Esophagus squamous epithelium (tissue), 5 donors: ENCODE measurements at regions not wholly inside any gene's neighbourhood (a gene's known extent, or its start where the extent isn't known, plus 50 kb on each side); places are given as distances from the start of the nearest gene placed in this dataset.

Experiments
- DNase-seq: peaks from one replicate; lab custom pipeline; 2025; lab: John Stamatoyannopoulos, UW
- H3K27ac ChIP-seq, 4 donors: fragments of 200-600 bp; sonication (generic); one replicate each; pipeline ENCODE4 v1.5.1; 2016 to 2019; ENCODE audit warnings: mild to moderate bottlenecking in 1 of 4
- H3K27me3 ChIP-seq, 4 donors: fragments of 200-600 bp; sonication (generic); 1 replicate in 3 of 4; 2 replicates in 1 of 4; pipeline versions ENCODE4 v1.5.1 to v1.6.0; 2017 to 2021; ENCODE audit warnings: antibody characterized with exemption in 1 of 4
- H3K36me3 ChIP-seq, 3 donors: fragments of 200-600 bp; sonication (generic); one replicate each; pipeline ENCODE4 v1.5.1; 2016 to 2019
- H3K4me1 ChIP-seq, 3 donors: fragments of 200-600 bp; sonication (generic); one replicate each; pipeline ENCODE4 v1.5.1; 2017 to 2019
- H3K4me3 ChIP-seq, 4 donors: fragments of 200-600 bp; sonication (generic); 1 replicate in 3 of 4; 2 replicates in 1 of 4; pipeline ENCODE4 v1.5.1; 2016 to 2019; ENCODE audit warnings: mild to moderate bottlenecking in 2 of 4, moderate library complexity in 1 of 4
- H3K9me3 ChIP-seq, 3 donors: fragments of 200-600 bp; sonication (generic); one replicate each; pipeline ENCODE4 v1.5.1; 2016 to 2019
- CTCF ChIP-seq, 6 experiments: fragments of 450-650 bp in 4 of 6; fragments of 200-600 bp in 2 of 6; sonication (generic) in 2 of 6; IDR thresholded peaks; one replicate each; pipeline ENCODE4 v1.5.1; 2016 to 2019; ENCODE audit warnings: antibody characterized with exemption in 6 of 6, mild to moderate bottlenecking in 4 of 6, moderate library complexity in 4 of 6
- POLR2A ChIP-seq, 4 donors: fragments of 450-650 bp; IDR thresholded peaks; one replicate each; pipeline ENCODE4 v1.6.1; 2017; ENCODE audit warnings: antibody characterized with exemption in 4 of 4, mild to moderate bottlenecking in 4 of 4, moderate library complexity in 3 of 4
- WGBS, 2 donors: methylation state at CpG; one replicate each; pipeline ENCODE4 v1.1.5; 2018; 5-methylcytosine and 5-hydroxymethylcytosine counted together
- intact Hi-C: fragments of 100-400 bp; cut with DNase I; formaldehyde crosslinking; loops from one replicate; pipeline ENCODE4 v1.15.0; 2022
- donor health status: DM: yes; HTN: yes; CAD: no.

- Histone ChIP-seq H3K4me1 (no peaks in the 10 kb centered on the region), H3K36me3 (no peaks in the 10 kb centered on the region), H3K4me3 (no peak overlapping the region), H3K27me3 (no peaks in the 10 kb centered on the region), H3K27ac (no peak overlapping the region), H3K9me3 (peaks cover 0 to 9% (median 0%) of the 10 kb centered on the region in 3 donors)
- TF ChIP-seq CTCF (IDR thresholded peaks at IDR 0.05) (no peak), POLR2A (IDR thresholded peaks at IDR 0.05) (no peak)
- intact Hi-C loops: no loop called here
- 43 to 80% methylated on average over 5 to 6 of the region's 8 CpGs for WGBS, 2 donors
- DNase-seq: no peak
These were observed 319.8 kb upstream of the RRP15 start for GRCh38 chr1:217965156-217965786.

- H3K4me1 ChIP-seq: no peaks in the 10 kb centered on the region
- intact Hi-C loops: no loop called here
These were observed 317.0 kb upstream of the RRP15 start for GRCh38 chr1:217968085-217968484.

GRCh38 chr1:217969428-217969827, 315.7 kb upstream of the RRP15 start:
- no peaks in the 10 kb centered on the region for H3K4me1 ChIP-seq
- intact Hi-C loops: no loop called here

More at GRCh38 chr1:217968085-217968484, 317.0 kb upstream of the RRP15 start:
- no peaks in the 10 kb centered on the region for H3K36me3 ChIP-seq
- TF ChIP-seq CTCF (IDR thresholded peaks at IDR 0.05): no peak
- TF ChIP-seq POLR2A (IDR thresholded peaks at IDR 0.05): no peak
- H3K4me3 ChIP-seq: no peak overlapping the region
- H3K27me3 ChIP-seq: no peaks in the 10 kb centered on the region
- WGBS, 2 donors: 30% methylated on average over 2 of the region's 7 CpGs; no CpG with 5 or more reads in 1 of the 2 donors
- no peak overlapping the region for H3K27ac ChIP-seq
- H3K9me3 ChIP-seq: peaks cover 0 to 9% (median 0%) of the 10 kb centered on the region in 3 donors
- no peak for DNase-seq

GRCh38 chr1:217977943-217978342, 307.1 kb upstream of the RRP15 start:
- TF ChIP-seq POLR2A (IDR thresholded peaks at IDR 0.05): no peak
- TF ChIP-seq CTCF (IDR thresholded peaks at IDR 0.05): no peak
- Histone ChIP-seq H3K36me3 (no peaks in the 10 kb centered on the region), H3K4me1 (no peaks in the 10 kb centered on the region), H3K27ac (no peak overlapping the region), H3K9me3 (no peaks in the 10 kb centered on the region), H3K4me3 (no peak overlapping the region), H3K27me3 (no peaks in the 10 kb centered on the region)
- no peak for DNase-seq
- intact Hi-C loops: no loop called here

More at GRCh38 chr1:217969428-217969827, 315.7 kb upstream of the RRP15 start:
- TF ChIP-seq POLR2A (IDR thresholded peaks at IDR 0.05) (no peak), CTCF (IDR thresholded peaks at IDR 0.05) (no peak)
- no peak for DNase-seq
- Histone ChIP-seq H3K36me3 (no peaks in the 10 kb centered on the region), H3K4me3 (no peak overlapping the region), H3K9me3 (peaks cover 0 to 9% (median 0%) of the 10 kb centered on the region in 3 donors), H3K27me3 (no peaks in the 10 kb centered on the region), H3K27ac (no peak overlapping the region)
- WGBS, 2 donors: 59 to 68% methylated on average over 3 to 5 of the region's 8 CpGs

GRCh38 chr1:217981430-217981829, 303.7 kb upstream of the RRP15 start:
- Histone ChIP-seq H3K4me3 (no peak overlapping the region), H3K9me3 (no peaks in the 10 kb centered on the region), H3K27ac (no peak overlapping the region), H3K4me1 (no peaks in the 10 kb centered on the region), H3K27me3 (no peaks in the 10 kb centered on the region), H3K36me3 (no peaks in the 10 kb centered on the region)
- no peak for TF ChIP-seq POLR2A (IDR thresholded peaks at IDR 0.05)
- DNase-seq: no peak
- intact Hi-C loops: no loop called here
- 70 to 81% methylated on average over 1 of the region's 1 CpG for WGBS, 2 donors
